ENCODE measurements at regions not wholly inside any gene's neighbourhood (a gene's known extent, or its start where the extent isn't known, plus 50 kb on each side); places are given as distances from the start of the nearest gene placed in this dataset.

DNA sequence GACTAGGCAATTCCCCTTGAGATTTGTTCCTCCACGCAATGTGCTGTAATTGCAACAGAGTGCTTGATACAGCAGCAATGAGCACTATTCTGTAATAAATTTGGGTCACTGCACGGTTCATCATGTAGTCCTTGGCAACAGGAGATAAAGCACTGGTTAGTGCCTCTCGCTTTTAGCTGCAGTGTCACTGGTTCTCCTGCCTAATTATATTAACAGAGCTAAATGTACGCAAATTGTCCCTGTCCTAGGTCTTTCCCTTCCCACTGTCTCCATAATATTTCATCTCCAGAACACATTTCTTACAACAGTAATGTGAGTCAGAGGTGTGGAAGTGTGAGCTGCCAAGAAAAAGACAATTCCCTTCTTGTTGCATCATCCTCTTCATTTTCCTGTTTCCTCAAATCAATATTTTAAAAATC is 553.1 kb downstream of the ZNF608 start:
- H3K36me3 ChIP-seq (replicated peaks in 1 of 2; ENCODE audit: control insufficient read depth in 1 of 2, insufficient read depth in 2 of 2, low read length in 2 of 2), result no peaks in the 10 kb centered on the region
- 30% methylated on average over 4 of the region's 4 CpGs for WGBS (ENCODE audit: low lambda C conversion rate)
- intact Hi-C loops (cut with micrococcal nuclease; ENCODE audit: unreplicated experiment) (no loop called here), in situ Hi-C loops (cut with HindIII; ENCODE audit: extremely low pct_ligation_motif_present, low pct_unique_long_range_greater_than_20kb) (no loop called here)
- H3K9ac ChIP-seq (ENCODE audit: insufficient read depth, low read depth, low read length), result no peak overlapping the region
- no peak overlapping the region for H3K4me2 ChIP-seq (ENCODE audit: low read depth, low read length)
- no peaks in the 10 kb centered on the region for H3K4me1 ChIP-seq (ENCODE audit: insufficient read depth, low read length)
- no peak overlapping the region for H3K4me3 ChIP-seq (replicated peaks in 1 of 3; ENCODE audit: insufficient read depth in 1 of 3, low read depth in 2 of 3, low read length in 3 of 3)
- no TSS peak for BruUV-seq (replicated peaks)
- DNase-seq (ENCODE audit: low spot score), result no peak
- no peak overlapping the region for H2AFZ ChIP-seq (ENCODE audit: low read length)
- POLR2A ChIA-PET, result no interaction called here
- ATAC-seq, result no peak
- no peaks in the 10 kb centered on the region for H4K20me1 ChIP-seq (ENCODE audit: insufficient read depth, low read length)
- no peaks in the 10 kb centered on the region for H3K27me3 ChIP-seq (ENCODE audit: control insufficient read depth in 1 of 2, insufficient read depth in 2 of 2, low read length in 2 of 2)
- FAIRE-seq, result no peak
- H3K9me3 ChIP-seq (ENCODE audit: low read length), result no peaks in the 10 kb centered on the region
- CTCF ChIA-PET (ENCODE audit: low intra/inter-chr PET ratio, low total read pairs), result no interaction called here
- H3K79me2 ChIP-seq (ENCODE audit: insufficient read depth, low read length), result no peaks in the 10 kb centered on the region
- no peak overlapping the region for H3K27ac ChIP-seq (ENCODE audit: extremely low read length, insufficient read depth, low read length)
- TF ChIP-seq, protein P1, sequence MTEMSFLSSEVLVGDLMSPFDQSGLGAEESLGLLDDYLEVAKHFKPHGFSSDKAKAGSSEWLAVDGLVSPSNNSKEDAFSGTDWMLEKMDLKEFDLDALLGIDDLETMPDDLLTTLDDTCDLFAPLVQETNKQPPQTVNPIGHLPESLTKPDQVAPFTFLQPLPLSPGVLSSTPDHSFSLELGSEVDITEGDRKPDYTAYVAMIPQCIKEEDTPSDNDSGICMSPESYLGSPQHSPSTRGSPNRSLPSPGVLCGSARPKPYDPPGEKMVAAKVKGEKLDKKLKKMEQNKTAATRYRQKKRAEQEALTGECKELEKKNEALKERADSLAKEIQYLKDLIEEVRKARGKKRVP (CRISPR knock-in tag; IDR thresholded peaks at IDR 0.05), result no peak
- TF ChIP-seq HNRNPL (IDR thresholded peaks at IDR 0.05; ENCODE audit: low read depth, low read length) (no peak), PHF8 (CRISPR knock-in tag; IDR thresholded peaks at IDR 0.05) (no peak), SUZ12 (IDR thresholded peaks at IDR 0.05; ENCODE audit: low read depth, low read length) (no peak), NR1H2 (CRISPR knock-in tag; IDR thresholded peaks at IDR 0.05; ENCODE audit: borderline replicate concordance, low read depth) (no peak), ZNF256 (CRISPR knock-in tag; conservative IDR thresholded peaks at IDR 0.05) (no peak), TOE1 (CRISPR knock-in tag; IDR thresholded peaks at IDR 0.05) (no peak), JUN (CRISPR knock-in tag; IDR thresholded peaks at IDR 0.05) (no peak), ZKSCAN8 (CRISPR knock-in tag; IDR thresholded peaks at IDR 0.05; ENCODE audit: borderline replicate concordance) (no peak), HMGXB3 (CRISPR knock-in tag; IDR thresholded peaks at IDR 0.05; ENCODE audit: borderline replicate concordance) (no peak), MAFF (IDR thresholded peaks at IDR 0.05; ENCODE audit: low read depth, low read length) (no peak), SAFB2 (CRISPR knock-in tag; IDR thresholded peaks at IDR 0.05; ENCODE audit: borderline replicate concordance, low read depth) (no peak), FOSL1 (CRISPR knock-in tag; IDR thresholded peaks at IDR 0.05; ENCODE audit: borderline replicate concordance) (no peak), TFDP2 (CRISPR knock-in tag; IDR thresholded peaks at IDR 0.05) (no peak), ZFP62 (CRISPR knock-in tag; IDR thresholded peaks at IDR 0.05) (no peak)
- TF ChIP-seq, protein P2, sequence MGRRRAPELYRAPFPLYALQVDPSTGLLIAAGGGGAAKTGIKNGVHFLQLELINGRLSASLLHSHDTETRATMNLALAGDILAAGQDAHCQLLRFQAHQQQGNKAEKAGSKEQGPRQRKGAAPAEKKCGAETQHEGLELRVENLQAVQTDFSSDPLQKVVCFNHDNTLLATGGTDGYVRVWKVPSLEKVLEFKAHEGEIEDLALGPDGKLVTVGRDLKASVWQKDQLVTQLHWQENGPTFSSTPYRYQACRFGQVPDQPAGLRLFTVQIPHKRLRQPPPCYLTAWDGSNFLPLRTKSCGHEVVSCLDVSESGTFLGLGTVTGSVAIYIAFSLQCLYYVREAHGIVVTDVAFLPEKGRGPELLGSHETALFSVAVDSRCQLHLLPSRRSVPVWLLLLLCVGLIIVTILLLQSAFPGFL (CRISPR knock-in tag; IDR thresholded peaks at IDR 0.05), result no peak
- TF ChIP-seq, protein P3, sequence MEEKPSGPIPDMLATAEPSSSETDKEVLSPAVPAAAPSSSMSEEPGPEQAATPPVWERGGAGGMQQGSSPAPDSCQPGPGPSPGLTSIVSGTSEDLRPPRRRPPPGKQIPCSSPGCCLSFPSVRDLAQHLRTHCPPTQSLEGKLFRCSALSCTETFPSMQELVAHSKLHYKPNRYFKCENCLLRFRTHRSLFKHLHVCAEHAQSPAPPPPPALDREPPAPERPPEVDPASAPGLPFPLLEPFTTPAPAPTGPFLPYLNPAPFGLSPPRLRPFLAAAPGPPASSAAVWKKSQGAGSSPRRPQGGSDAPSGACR (CRISPR knock-in tag; IDR thresholded peaks at IDR 0.05), result no peak
